ENCODE measurements at regions not wholly inside any gene's neighbourhood (a gene's known extent, or its start where the extent isn't known, plus 50 kb on each side); places are given as distances from the start of the nearest gene placed in this dataset.
"Not testable (repeated sequence)": the region's sequence is repeated elsewhere in the genome, so short reads cannot be mapped to it uniquely, and the experiment has no call there.

- DNase-seq (ENCODE audit: low read depth); H3K4me3 ChIP-seq (ENCODE audit: low read length): not testable (repeated sequence)
Observed at GRCh38 chr19:21668072-21668773, 99.2 kb downstream of the ZNF100 start.

GRCh38 chr19:21655540-21656126, 111.7 kb downstream of the ZNF100 start:
- no peak for TF ChIP-seq CTCF (conservative IDR thresholded peaks at IDR 0.05; ENCODE audit: low read length)
- no peak overlapping the region for H3K4me3 ChIP-seq (ENCODE audit: low read length)

GRCh38 chr19:21651478-21651877, 115.9 kb downstream of the ZNF100 start:
- DNase-seq (ENCODE audit: low read depth); H3K4me3 ChIP-seq (ENCODE audit: low read length): not testable (repeated sequence)

More at GRCh38 chr19:21655540-21656126, 111.7 kb downstream of the ZNF100 start:
- DNase-seq (ENCODE audit: low read depth): no peak

- no peak for DNase-seq (ENCODE audit: low read depth)
Observed at GRCh38 chr19:21638776-21639175, 128.6 kb downstream of the ZNF100 start.

GRCh38 chr19:21626924-21627697, 121.7 kb downstream of the ZNF429 start:
- H3K4me3 ChIP-seq (ENCODE audit: low read length): no peak overlapping the region
- no peak for TF ChIP-seq CTCF (conservative IDR thresholded peaks at IDR 0.05; ENCODE audit: low read length)
- no peak for DNase-seq (ENCODE audit: low read depth)

More at GRCh38 chr19:21638776-21639175, 128.6 kb downstream of the ZNF100 start:
- no peak overlapping the region for H3K4me3 ChIP-seq (ENCODE audit: low read length)
- TF ChIP-seq CTCF (conservative IDR thresholded peaks at IDR 0.05; ENCODE audit: low read length): no peak

GRCh38 chr19:21626091-21626490, 120.7 kb downstream of the ZNF429 start:
- no peak overlapping the region for H3K4me3 ChIP-seq (ENCODE audit: low read length)
- no peak for DNase-seq (ENCODE audit: low read depth)
- no peak for TF ChIP-seq CTCF (conservative IDR thresholded peaks at IDR 0.05; ENCODE audit: low read length)

GRCh38 chr19:21622920-21623319, 117.5 kb downstream of the ZNF429 start:
- H3K4me3 ChIP-seq (ENCODE audit: low read length): no peak overlapping the region
- no peak for TF ChIP-seq CTCF (conservative IDR thresholded peaks at IDR 0.05; ENCODE audit: low read length)
- DNase-seq (ENCODE audit: low read depth): no peak

- no peak for DNase-seq (ENCODE audit: low read depth)
- no peak for TF ChIP-seq CTCF (conservative IDR thresholded peaks at IDR 0.05; ENCODE audit: low read length)
- H3K4me3 ChIP-seq (ENCODE audit: low read length): no peak overlapping the region
Observed at GRCh38 chr19:21621671-21622070, 116.3 kb downstream of the ZNF429 start.

Measured in AG10803 (cell line).